Upper lobe of left lung (tissue), 4 donors: ENCODE measurements at regions not wholly inside any gene's neighbourhood (a gene's known extent, or its start where the extent isn't known, plus 50 kb on each side); places are given as distances from the start of the nearest gene placed in this dataset.

ENCODE experiments used
- CTCF ChIP-seq, 6 experiments: fragments of 450-650 bp in 4 of 6; fragments of 200-600 bp in 2 of 6; sonication (generic) in 2 of 6; IDR thresholded peaks; one replicate each; pipeline ENCODE4 v1.5.1; 2016 to 2019; ENCODE audit warnings: antibody characterized with exemption in 6 of 6
- EP300 ChIP-seq, 4 donors: sonication (generic); formaldehyde crosslinking; IDR thresholded peaks; one replicate each; pipeline ENCODE4 v1.5.1; 2017; ENCODE audit warnings: antibody characterized with exemption in 4 of 4, control low read depth in 2 of 4

DNA sequence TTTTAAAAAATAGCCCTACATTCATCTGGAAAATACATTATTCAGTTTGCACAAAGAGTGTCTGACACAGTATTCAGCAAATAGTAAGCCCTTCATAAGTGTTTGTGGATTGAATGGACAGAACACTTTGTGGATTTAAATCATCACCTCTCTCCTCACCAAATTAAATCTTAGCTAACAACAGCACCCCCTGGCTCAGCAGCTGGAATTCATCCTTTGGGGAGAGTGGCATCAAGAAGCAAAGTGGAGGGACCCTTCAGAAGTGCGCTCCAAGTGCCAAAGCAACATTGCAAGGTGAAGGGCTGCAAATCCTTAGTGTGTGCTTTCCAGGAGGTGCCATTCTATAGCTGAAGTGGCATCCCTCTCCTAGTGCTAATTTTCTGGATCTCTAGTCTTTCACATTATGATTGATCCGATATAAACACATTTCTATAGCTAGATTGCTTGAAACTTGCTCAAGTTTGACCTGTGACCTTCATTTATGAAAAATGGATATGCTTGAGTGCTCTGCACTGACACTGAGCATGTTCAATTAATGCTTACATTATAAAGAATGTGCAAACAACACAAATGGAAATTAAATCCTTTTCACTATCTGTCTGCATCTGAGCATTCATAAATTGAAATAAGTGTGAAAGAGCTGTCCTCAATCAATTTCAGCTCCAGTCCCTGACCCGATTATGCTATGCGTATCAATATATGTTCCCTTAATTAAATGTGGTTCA is 891.7 kb downstream of the C6orf118 start:
- TF ChIP-seq CTCF (IDR thresholded peaks at IDR 0.05): no peak
- TF ChIP-seq EP300 (IDR thresholded peaks at IDR 0.05): no peak
